GM12878 (cell line): ENCODE measurements at regions not wholly inside any gene's neighbourhood (a gene's known extent, or its start where the extent isn't known, plus 50 kb on each side); places are given as distances from the start of the nearest gene placed in this dataset.

Experiments used
- BRCA1 ChIP-seq: IDR thresholded peaks from 2 replicates; pipeline ENCODE4 v1.6.1; 2011; ENCODE audit warnings: low read depth, low read length, improper control_type of control experiment
- CBX5 ChIP-seq: sonication (generic); IDR thresholded peaks from 2 replicates; pipeline ENCODE4 v1.6.1; 2016; ENCODE audit warnings: low read depth, moderate library complexity, mild to moderate bottlenecking, inconsistent platforms
- CTCF ChIP-seq, 3 experiments: IDR thresholded peaks in 2 of 3; conservative IDR thresholded peaks in 1 of 3; 2 replicates each; pipeline ENCODE4 v1.5.1; 2011; ENCODE audit warnings: low read depth in 3 of 3, low read length in 3 of 3, mild to moderate bottlenecking in 3 of 3, control low read depth in 2 of 3, moderate library complexity in 2 of 3, inconsistent platforms in 1 of 3, mixed read lengths in 1 of 3; ENCODE audit not compliant: control insufficient read depth in 2 of 3, insufficient read depth in 1 of 3; ENCODE audit errors: extremely low read depth in 1 of 3
- DPF2 ChIP-seq: fragments of 450-650 bp; IDR thresholded peaks from 2 replicates; pipeline ENCODE4 v1.6.1; 2017; ENCODE audit warnings: mild to moderate bottlenecking
- HCFC1 ChIP-seq: fragments of 150-350 bp; IDR thresholded peaks from 2 replicates; pipeline ENCODE4 v1.6.1; 2014; ENCODE audit warnings: low read length
- IKZF1 ChIP-seq: fragments of 450-650 bp; conservative IDR thresholded peaks from 2 replicates; pipeline ENCODE4 v1.6.1; 2017; ENCODE audit warnings: antibody characterized with exemption, mild to moderate bottlenecking
- KLF5 ChIP-seq: fragments of 450-650 bp; IDR thresholded peaks from 2 replicates; pipeline ENCODE4 v1.6.1; 2014; ENCODE audit warnings: mild to moderate bottlenecking; ENCODE audit not compliant: partially characterized antibody
- PAX5 ChIP-seq: IDR thresholded peaks from 2 replicates; pipeline ENCODE4 v1.6.1; 2011; ENCODE audit warnings: low read depth, low read length, borderline replicate concordance
- PKNOX1 ChIP-seq: fragments of 450-650 bp; IDR thresholded peaks from 2 replicates; pipeline ENCODE4 v1.6.1; 2016; ENCODE audit warnings: mild to moderate bottlenecking
- RAD21 ChIP-seq: IDR thresholded peaks from 2 replicates; pipeline ENCODE4 v1.6.1; 2011; ENCODE audit warnings: mild to moderate bottlenecking, low read depth, low read length, moderate library complexity; ENCODE audit not compliant: insufficient read depth
- RCOR1 ChIP-seq: conservative IDR thresholded peaks from 2 replicates; pipeline ENCODE4 v1.6.1; 2012; ENCODE audit warnings: low read depth, low read length, improper control_type of control experiment
- SMAD5 ChIP-seq: IDR thresholded peaks from 2 replicates; pipeline ENCODE4 v1.6.1; 2016; ENCODE audit warnings: antibody characterized with exemption, low read depth
- STAT3 ChIP-seq: IDR thresholded peaks from 2 replicates; pipeline ENCODE4 v1.6.1; 2011; ENCODE audit warnings: low read depth, low read length, improper control_type of control experiment
- TBL1XR1 ChIP-seq: IDR thresholded peaks from 2 replicates; pipeline ENCODE4 v1.6.1; 2012; ENCODE audit warnings: low read depth, low read length, improper control_type of control experiment
- TCF3 ChIP-seq: IDR thresholded peaks from 2 replicates; pipeline ENCODE4 v1.6.1; 2012; ENCODE audit warnings: low read depth, mild to moderate bottlenecking, low read length, borderline replicate concordance; ENCODE audit not compliant: insufficient read depth
- YBX1 ChIP-seq: fragments of 450-650 bp; IDR thresholded peaks from 2 replicates; pipeline ENCODE4 v1.6.1; 2016; ENCODE audit warnings: antibody characterized with exemption
- ZBED1 ChIP-seq: IDR thresholded peaks from 2 replicates; pipeline ENCODE4 v1.6.1; 2016; ENCODE audit warnings: borderline replicate concordance
- ZNF24 ChIP-seq: fragments of 450-650 bp; IDR thresholded peaks from 2 replicates; pipeline ENCODE4 v1.6.1; 2017; ENCODE audit warnings: antibody characterized with exemption, mild to moderate bottlenecking
- ZNF384 ChIP-seq: IDR thresholded peaks from 2 replicates; pipeline ENCODE4 v1.6.1; 2012; ENCODE audit warnings: low read depth, mild to moderate bottlenecking, low read length, improper control_type of control experiment, borderline replicate concordance
- TF ChIP-seq, protein P1 (sequence below): fragments of 450-650 bp; IDR thresholded peaks from 2 replicates; pipeline ENCODE4 v1.6.1; 2014; ENCODE audit warnings: mild to moderate bottlenecking
- TF ChIP-seq, protein P2 (sequence below): IDR thresholded peaks from 2 replicates; pipeline ENCODE4 v1.6.1; 2011; ENCODE audit warnings: borderline replicate concordance, low read depth, mild to moderate bottlenecking, moderate library complexity, mixed read lengths, low read length; ENCODE audit not compliant: insufficient read depth; ENCODE audit errors: extremely low read length
- TF ChIP-seq, protein P3 (sequence below): fragments of 150-350 bp; IDR thresholded peaks from 2 replicates; pipeline ENCODE4 v1.6.1; 2014; ENCODE audit warnings: mild to moderate bottlenecking, low read depth, low read length
- TF ChIP-seq, protein P4 (sequence below): fragments of 450-650 bp; IDR thresholded peaks from 2 replicates; pipeline ENCODE4 v1.6.1; 2017; ENCODE audit warnings: low read depth, mild to moderate bottlenecking, moderate library complexity

DNA sequence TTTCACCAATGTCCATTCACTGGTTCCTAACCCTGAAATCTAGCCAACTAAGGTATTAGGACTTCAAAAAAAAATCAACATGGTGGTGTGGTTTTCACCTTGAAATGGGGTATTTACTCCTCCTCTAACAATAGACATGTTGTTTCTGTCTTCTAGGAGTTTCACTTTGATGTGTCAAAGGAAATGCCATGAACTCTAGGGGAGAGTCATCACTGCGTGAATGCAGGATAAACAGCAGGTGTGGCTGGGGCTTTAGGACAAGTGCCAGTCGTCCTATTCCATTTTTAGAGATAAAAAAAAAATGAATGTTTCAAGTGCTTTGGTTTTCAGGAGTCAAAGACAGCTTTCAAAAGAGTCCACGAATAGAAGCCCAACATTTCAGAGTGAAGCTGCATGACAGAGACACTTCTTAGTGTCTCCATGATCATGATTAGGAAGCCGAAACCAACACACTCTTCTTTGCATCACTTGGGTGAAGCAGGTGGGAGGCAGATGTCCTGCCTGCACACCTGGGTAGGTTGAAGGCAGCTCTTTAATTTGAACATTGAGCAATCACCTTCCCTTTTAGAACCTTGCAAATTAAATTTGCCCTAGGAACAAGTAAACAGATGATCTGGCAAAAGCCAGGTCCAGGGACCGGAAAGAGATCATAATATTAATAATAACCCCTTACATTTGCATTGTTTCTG lies 328.5 kb upstream of the PRDM1 start (continued):
- TF ChIP-seq, protein P1, sequence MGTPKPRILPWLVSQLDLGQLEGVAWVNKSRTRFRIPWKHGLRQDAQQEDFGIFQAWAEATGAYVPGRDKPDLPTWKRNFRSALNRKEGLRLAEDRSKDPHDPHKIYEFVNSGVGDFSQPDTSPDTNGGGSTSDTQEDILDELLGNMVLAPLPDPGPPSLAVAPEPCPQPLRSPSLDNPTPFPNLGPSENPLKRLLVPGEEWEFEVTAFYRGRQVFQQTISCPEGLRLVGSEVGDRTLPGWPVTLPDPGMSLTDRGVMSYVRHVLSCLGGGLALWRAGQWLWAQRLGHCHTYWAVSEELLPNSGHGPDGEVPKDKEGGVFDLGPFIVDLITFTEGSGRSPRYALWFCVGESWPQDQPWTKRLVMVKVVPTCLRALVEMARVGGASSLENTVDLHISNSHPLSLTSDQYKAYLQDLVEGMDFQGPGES = no peak
- TF ChIP-seq PAX5 (0 out of 2 replicates have a peak, but pooled peaks have one; percentile 65), STAT3 (peak; percentile 73; the same call in 1 of the 2 replicates), RAD21 (no peak), IKZF1 (peak; percentile 89), RCOR1 (no peak), SMAD5 (no peak), DPF2 (peak; percentile 69; the same call in 1 of the 2 replicates), ZNF384 (peak; percentile 72), CBX5 (peak; percentile 89), TCF3 (peak; percentile 68; the same call in 1 of the 2 replicates), BRCA1 (no peak), PKNOX1 (0 out of 2 replicates have a peak, but pooled peaks have one; percentile 8), HCFC1 (no peak), TBL1XR1 (peak; percentile 74), YBX1 (no peak), ZBED1 (no peak), KLF5 (peak; percentile 73), CTCF (IDR thresholded peaks at IDR 0.05 in 2 of 3, conservative IDR thresholded peaks at IDR 0.05 in 1 of 3; ENCODE audit: control insufficient read depth in 2 of 3, extremely low read depth in 1 of 3, insufficient read depth in 1 of 3, low read depth in 3 of 3, low read length in 3 of 3) (no peak), ZNF24 (0 out of 2 replicates have a peak, but pooled peaks have one; percentile 41)
- TF ChIP-seq, protein P2, sequence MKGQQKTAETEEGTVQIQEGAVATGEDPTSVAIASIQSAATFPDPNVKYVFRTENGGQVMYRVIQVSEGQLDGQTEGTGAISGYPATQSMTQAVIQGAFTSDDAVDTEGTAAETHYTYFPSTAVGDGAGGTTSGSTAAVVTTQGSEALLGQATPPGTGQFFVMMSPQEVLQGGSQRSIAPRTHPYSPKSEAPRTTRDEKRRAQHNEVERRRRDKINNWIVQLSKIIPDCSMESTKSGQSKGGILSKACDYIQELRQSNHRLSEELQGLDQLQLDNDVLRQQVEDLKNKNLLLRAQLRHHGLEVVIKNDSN = no peak
- TF ChIP-seq, protein P3, sequence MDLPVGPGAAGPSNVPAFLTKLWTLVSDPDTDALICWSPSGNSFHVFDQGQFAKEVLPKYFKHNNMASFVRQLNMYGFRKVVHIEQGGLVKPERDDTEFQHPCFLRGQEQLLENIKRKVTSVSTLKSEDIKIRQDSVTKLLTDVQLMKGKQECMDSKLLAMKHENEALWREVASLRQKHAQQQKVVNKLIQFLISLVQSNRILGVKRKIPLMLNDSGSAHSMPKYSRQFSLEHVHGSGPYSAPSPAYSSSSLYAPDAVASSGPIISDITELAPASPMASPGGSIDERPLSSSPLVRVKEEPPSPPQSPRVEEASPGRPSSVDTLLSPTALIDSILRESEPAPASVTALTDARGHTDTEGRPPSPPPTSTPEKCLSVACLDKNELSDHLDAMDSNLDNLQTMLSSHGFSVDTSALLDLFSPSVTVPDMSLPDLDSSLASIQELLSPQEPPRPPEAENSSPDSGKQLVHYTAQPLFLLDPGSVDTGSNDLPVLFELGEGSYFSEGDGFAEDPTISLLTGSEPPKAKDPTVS = no peak
- TF ChIP-seq, protein P4, sequence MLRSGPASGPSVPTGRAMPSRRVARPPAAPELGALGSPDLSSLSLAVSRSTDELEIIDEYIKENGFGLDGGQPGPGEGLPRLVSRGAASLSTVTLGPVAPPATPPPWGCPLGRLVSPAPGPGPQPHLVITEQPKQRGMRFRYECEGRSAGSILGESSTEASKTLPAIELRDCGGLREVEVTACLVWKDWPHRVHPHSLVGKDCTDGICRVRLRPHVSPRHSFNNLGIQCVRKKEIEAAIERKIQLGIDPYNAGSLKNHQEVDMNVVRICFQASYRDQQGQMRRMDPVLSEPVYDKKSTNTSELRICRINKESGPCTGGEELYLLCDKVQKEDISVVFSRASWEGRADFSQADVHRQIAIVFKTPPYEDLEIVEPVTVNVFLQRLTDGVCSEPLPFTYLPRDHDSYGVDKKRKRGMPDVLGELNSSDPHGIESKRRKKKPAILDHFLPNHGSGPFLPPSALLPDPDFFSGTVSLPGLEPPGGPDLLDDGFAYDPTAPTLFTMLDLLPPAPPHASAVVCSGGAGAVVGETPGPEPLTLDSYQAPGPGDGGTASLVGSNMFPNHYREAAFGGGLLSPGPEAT = peak; percentile 71; the same call in 1 of the 2 replicates
